DND-41 (cell line): ENCODE measurements at regions not wholly inside any gene's neighbourhood (a gene's known extent, or its start where the extent isn't known, plus 50 kb on each side); places are given as distances from the start of the nearest gene placed in this dataset.

Source experiments
- ATAC-seq: fragments of 200-7000 bp; cut with Tn5 transposase; 3 replicates; pipeline ENCODE4 v1.9.1; 2021; ENCODE audit warnings: low read depth; ENCODE audit not compliant: insufficient read depth
- DNase-seq: peaks from one replicate; pipeline ENCODE4 v3.0.0-alpha.2; 2020
- H2AFZ ChIP-seq: 2 replicates; pipeline ENCODE4 v1.6.0; 2012; ENCODE audit warnings: low read depth, low read length
- H3K27ac ChIP-seq: 2 replicates; pipeline ENCODE4 v1.5.1; 2012; ENCODE audit warnings: low read length, inconsistent platforms
- H3K27me3 ChIP-seq: fragments of 200-600 bp; sonication (generic); 2 replicates; pipeline ENCODE4 v1.6.0; 2012; ENCODE audit warnings: low read length, mild to moderate bottlenecking, inconsistent platforms; ENCODE audit not compliant: insufficient read depth, poor library complexity
- H3K36me3 ChIP-seq: 2 replicates; pipeline ENCODE4 v1.5.1; 2012; ENCODE audit warnings: low read length, inconsistent platforms; ENCODE audit not compliant: insufficient read depth
- H3K4me1 ChIP-seq: 2 replicates; pipeline ENCODE4 v1.5.1; 2012; ENCODE audit warnings: mild to moderate bottlenecking, low read length; ENCODE audit not compliant: insufficient read depth
- H3K4me2 ChIP-seq: 2 replicates; pipeline ENCODE4 v1.6.0; 2012; ENCODE audit warnings: mild to moderate bottlenecking, moderate library complexity, low read length, inconsistent platforms; ENCODE audit not compliant: insufficient read depth
- H3K4me3 ChIP-seq, 2 experiments: fragments of 200-600 bp in 1 of 2; shearing (Covaris generic) in 1 of 2; 2 replicates each; pipeline ENCODE4 v1.5.1; 2012 to 2016; ENCODE audit warnings: inconsistent platforms in 2 of 2, low read length in 2 of 2, mild to moderate bottlenecking in 2 of 2, low read depth in 1 of 2, moderate library complexity in 1 of 2
- H3K79me2 ChIP-seq: 2 replicates; pipeline ENCODE4 v1.6.0; 2012; ENCODE audit warnings: low read length, inconsistent platforms; ENCODE audit not compliant: insufficient read depth
- H3K9ac ChIP-seq: 2 replicates; pipeline ENCODE4 v1.6.0; 2012; ENCODE audit warnings: low read depth, mild to moderate bottlenecking, inconsistent platforms, low read length, moderate library complexity
- H3K9me3 ChIP-seq: 2 replicates; pipeline ENCODE4 v1.5.1; 2012; ENCODE audit warnings: low read length, moderate library complexity, mild to moderate bottlenecking, inconsistent platforms; ENCODE audit not compliant: insufficient read depth, severe bottlenecking
- H4K20me1 ChIP-seq: 2 replicates; pipeline ENCODE4 v1.6.0; 2012; ENCODE audit warnings: low read length; ENCODE audit not compliant: insufficient read depth
- EZH2 ChIP-seq: IDR thresholded peaks from 3 replicates; pipeline ENCODE4 v1.6.1; 2012; ENCODE audit warnings: borderline replicate concordance, low read depth, mild to moderate bottlenecking, moderate library complexity, low read length, inconsistent platforms; ENCODE audit not compliant: severe bottlenecking
- TF ChIP-seq, protein P1 (sequence below): IDR thresholded peaks from 2 replicates; pipeline ENCODE4 v1.5.1; 2012; ENCODE audit warnings: borderline replicate concordance, low read length, moderate library complexity, mild to moderate bottlenecking; ENCODE audit not compliant: poor library complexity, severe bottlenecking; ENCODE audit errors: extremely low read depth

DNA sequence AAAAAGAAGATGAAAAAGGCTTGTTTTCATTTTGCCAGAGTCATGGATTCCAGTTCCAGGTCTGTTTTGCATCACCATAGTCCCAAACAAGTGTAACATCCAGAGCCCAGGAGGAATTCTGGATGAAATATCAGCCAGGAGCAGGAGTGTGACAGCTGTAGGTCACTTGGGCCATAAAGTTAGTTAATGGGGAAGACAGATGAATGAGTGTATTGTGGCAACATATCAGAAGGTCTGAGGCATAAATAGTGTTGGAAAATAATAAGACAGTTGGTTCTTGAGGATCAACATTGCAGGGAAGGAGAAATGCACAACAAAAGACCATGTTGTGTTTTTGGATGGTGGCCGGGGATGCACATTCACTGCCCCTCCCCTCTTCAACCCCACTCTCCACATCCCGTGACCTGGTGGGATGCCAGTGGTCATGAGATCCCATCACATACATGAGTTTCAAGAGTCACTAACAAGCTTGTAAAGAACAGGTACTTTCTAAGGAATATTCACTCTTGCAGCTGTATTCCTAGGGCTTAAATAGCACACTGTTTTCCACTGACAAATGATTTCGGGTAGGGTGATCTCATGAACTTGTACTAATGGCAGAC, 83.1 kb upstream of the IGFBP7 start:
- Histone ChIP-seq H3K27me3 (no peaks in the 10 kb centered on the region), H3K4me1 (no peaks in the 10 kb centered on the region), H3K4me3 (no peak overlapping the region), H2AFZ (no peak overlapping the region), H3K4me2 (no peak overlapping the region), H3K36me3 (no peaks in the 10 kb centered on the region), H4K20me1 (no peaks in the 10 kb centered on the region), H3K9me3 (no peaks in the 10 kb centered on the region), H3K9ac (no peak overlapping the region), H3K79me2 (no peaks in the 10 kb centered on the region), H3K27ac (no peak overlapping the region)
- TF ChIP-seq EZH2, result no peak
- TF ChIP-seq, protein P1, sequence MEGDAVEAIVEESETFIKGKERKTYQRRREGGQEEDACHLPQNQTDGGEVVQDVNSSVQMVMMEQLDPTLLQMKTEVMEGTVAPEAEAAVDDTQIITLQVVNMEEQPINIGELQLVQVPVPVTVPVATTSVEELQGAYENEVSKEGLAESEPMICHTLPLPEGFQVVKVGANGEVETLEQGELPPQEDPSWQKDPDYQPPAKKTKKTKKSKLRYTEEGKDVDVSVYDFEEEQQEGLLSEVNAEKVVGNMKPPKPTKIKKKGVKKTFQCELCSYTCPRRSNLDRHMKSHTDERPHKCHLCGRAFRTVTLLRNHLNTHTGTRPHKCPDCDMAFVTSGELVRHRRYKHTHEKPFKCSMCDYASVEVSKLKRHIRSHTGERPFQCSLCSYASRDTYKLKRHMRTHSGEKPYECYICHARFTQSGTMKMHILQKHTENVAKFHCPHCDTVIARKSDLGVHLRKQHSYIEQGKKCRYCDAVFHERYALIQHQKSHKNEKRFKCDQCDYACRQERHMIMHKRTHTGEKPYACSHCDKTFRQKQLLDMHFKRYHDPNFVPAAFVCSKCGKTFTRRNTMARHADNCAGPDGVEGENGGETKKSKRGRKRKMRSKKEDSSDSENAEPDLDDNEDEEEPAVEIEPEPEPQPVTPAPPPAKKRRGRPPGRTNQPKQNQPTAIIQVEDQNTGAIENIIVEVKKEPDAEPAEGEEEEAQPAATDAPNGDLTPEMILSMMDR, result no peak
- no peak for DNase-seq
- no peak for ATAC-seq

DNA sequence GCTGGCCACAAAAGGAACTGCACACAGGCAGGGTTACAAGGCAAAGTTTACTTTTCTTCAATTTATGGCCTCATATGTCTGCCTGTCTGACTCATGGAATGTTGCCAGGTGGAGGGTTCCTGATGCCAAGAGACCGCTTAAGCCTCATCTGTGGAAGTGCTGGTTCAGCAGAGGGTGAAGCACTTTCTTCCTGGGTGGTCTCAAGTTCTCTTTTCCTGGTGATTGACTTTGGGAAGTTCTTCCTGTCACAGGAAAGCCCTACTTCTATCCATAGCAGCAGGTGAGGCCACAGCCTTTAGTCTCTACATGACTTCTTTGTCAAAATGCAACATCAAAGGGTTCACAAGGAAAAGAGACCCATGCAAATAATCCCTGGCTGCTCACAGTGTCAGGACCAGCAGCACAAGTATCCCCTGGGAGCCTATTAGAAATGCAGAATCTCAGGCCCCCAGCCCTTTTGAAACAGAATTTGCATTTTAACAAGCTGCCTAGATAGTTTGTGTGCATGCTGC, 81.4 kb upstream of the IGFBP7 start:
- Histone ChIP-seq H3K27ac (no peak overlapping the region), H4K20me1 (no peaks in the 10 kb centered on the region), H3K27me3 (no peaks in the 10 kb centered on the region), H3K9me3 (no peaks in the 10 kb centered on the region), H3K36me3 (no peaks in the 10 kb centered on the region), H3K4me3 (no peak overlapping the region), H3K79me2 (no peaks in the 10 kb centered on the region), H3K4me2 (no peak overlapping the region), H3K9ac (no peak overlapping the region), H2AFZ (no peak overlapping the region), H3K4me1 (no peaks in the 10 kb centered on the region)
- TF ChIP-seq EZH2, result no peak
- TF ChIP-seq, protein P1, result no peak
- ATAC-seq (no peak), DNase-seq (no peak)

DNA sequence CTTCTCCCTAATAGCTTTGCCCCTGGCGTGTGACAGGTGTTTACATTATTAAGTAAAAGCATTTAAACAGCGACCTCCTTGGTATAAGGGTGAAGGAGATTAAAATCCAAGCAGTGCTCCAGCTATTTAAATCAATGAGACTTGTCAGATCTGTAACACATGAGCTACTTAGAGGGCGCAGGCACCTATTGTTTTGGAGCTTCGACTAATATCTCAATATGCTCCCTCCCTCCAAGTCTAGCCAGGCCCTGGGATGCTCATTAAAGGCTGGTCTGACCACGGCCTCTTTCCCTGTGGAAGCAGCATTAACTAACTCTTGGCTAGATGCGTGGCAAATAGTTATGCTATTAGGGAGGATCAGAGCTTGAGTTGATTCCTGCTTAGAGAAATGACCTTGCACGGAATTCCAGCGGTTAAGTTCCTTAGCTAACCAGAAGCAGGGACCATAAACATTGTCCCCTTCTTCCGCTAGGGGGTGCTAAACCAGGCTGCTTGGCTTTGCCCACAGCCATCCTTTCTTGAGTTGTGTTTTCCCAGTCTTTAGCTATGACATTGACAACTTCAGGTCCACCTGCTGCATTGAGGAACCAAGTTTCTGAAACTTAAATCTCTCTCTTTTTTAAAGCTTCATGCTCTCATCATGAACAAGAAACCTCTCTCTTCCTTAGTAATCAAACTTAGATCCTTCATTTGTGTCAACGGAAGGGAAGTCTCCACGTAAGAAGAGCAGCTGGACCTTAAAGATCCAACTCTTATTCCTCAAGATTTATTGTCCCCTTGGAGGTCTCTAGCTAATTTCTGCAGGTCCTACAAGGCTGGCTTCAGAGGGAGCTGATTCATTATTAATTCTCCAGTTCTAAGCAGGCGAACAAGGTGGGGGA, 80.7 kb upstream of the IGFBP7 start:
- Histone ChIP-seq H3K27me3 (no peaks in the 10 kb centered on the region), H3K4me1 (no peaks in the 10 kb centered on the region), H2AFZ (no peak overlapping the region), H3K4me3 (no peak overlapping the region), H3K79me2 (no peaks in the 10 kb centered on the region), H4K20me1 (no peaks in the 10 kb centered on the region), H3K36me3 (no peaks in the 10 kb centered on the region), H3K9ac (no peak overlapping the region), H3K4me2 (no peak overlapping the region), H3K9me3 (no peaks in the 10 kb centered on the region), H3K27ac (no peak overlapping the region)
- ATAC-seq, result no peak; the same call in 2 of the 3 replicates
- TF ChIP-seq EZH2, result no peak
- TF ChIP-seq, protein P1, result peak; percentile 70
- peak; percentile 28 for DNase-seq
